CD4-positive, alpha-beta T cell treated with Interleukin-17A for 1 hour (primary cell): ENCODE measurements at regions not wholly inside any gene's neighbourhood (a gene's known extent, or its start where the extent isn't known, plus 50 kb on each side); places are given as distances from the start of the nearest gene placed in this dataset.
"Not testable (repeated sequence)": the region's sequence is repeated elsewhere in the genome, so short reads cannot be mapped to it uniquely, and the experiment has no call there.

Experiments
- DNase-seq: peaks from one replicate; pipeline ENCODE4 v3.0.0-alpha.2; 2020

- no peak for DNase-seq
Observed at GRCh38 chr11:96794152-96794551, 404.3 kb downstream of the JRKL start.

- DNase-seq: no peak
Observed at GRCh38 chr11:96798445-96798844, 408.6 kb downstream of the JRKL start.

- no peak for DNase-seq
Observed at GRCh38 chr11:96815236-96815635, 425.4 kb downstream of the JRKL start.

- DNase-seq: no peak
Observed at GRCh38 chr11:96817482-96818399, 427.9 kb downstream of the JRKL start.

- no peak for DNase-seq
Observed at GRCh38 chr11:96827164-96827563, 437.4 kb downstream of the JRKL start.

GRCh38 chr11:96841792-96842191 lies 452.0 kb downstream of the JRKL start:
- no peak for DNase-seq

GRCh38 chr11:96842731-96843130 lies 452.9 kb downstream of the JRKL start:
- DNase-seq: no peak

- DNase-seq: no peak
Observed at GRCh38 chr11:96854425-96854824, 464.6 kb downstream of the JRKL start.

GRCh38 chr11:96861722-96862121 lies 471.9 kb downstream of the JRKL start:
- not testable (repeated sequence) for DNase-seq

- DNase-seq: no peak
Observed at GRCh38 chr11:96863520-96863919, 473.7 kb downstream of the JRKL start.

- no peak for DNase-seq
Observed at GRCh38 chr11:96865020-96865419, 475.2 kb downstream of the JRKL start.

GRCh38 chr11:96869207-96869606 lies 479.4 kb downstream of the JRKL start:
- no peak for DNase-seq

GRCh38 chr11:96875712-96876111 lies 485.9 kb downstream of the JRKL start:
- no peak for DNase-seq

- no peak for DNase-seq
Observed at GRCh38 chr11:96878299-96879051, 488.7 kb downstream of the JRKL start.

GRCh38 chr11:96882622-96883021 lies 492.8 kb downstream of the JRKL start:
- DNase-seq: not testable (repeated sequence)

GRCh38 chr11:96885405-96885804 lies 495.6 kb downstream of the JRKL start:
- no peak for DNase-seq

- no peak for DNase-seq
Observed at GRCh38 chr11:96885912-96886311, 496.1 kb downstream of the JRKL start.

GRCh38 chr11:96893988-96894387 lies 504.2 kb downstream of the JRKL start:
- no peak for DNase-seq

- no peak for DNase-seq
Observed at GRCh38 chr11:96894587-96894986, 504.8 kb downstream of the JRKL start.

GRCh38 chr11:96899971-96900370 lies 510.2 kb downstream of the JRKL start:
- no peak for DNase-seq

GRCh38 chr11:96905143-96905542 lies 515.3 kb downstream of the JRKL start:
- no peak for DNase-seq

GRCh38 chr11:96905663-96906062 lies 515.9 kb downstream of the JRKL start:
- DNase-seq: no peak

- no peak for DNase-seq
Observed at GRCh38 chr11:96906476-96906875, 516.7 kb downstream of the JRKL start.

- no peak for DNase-seq
Observed at GRCh38 chr11:96925862-96926261, 536.0 kb downstream of the JRKL start.
